ENCODE measurements at regions not wholly inside any gene's neighbourhood (a gene's known extent, or its start where the extent isn't known, plus 50 kb on each side); places are given as distances from the start of the nearest gene placed in this dataset.

DNA sequence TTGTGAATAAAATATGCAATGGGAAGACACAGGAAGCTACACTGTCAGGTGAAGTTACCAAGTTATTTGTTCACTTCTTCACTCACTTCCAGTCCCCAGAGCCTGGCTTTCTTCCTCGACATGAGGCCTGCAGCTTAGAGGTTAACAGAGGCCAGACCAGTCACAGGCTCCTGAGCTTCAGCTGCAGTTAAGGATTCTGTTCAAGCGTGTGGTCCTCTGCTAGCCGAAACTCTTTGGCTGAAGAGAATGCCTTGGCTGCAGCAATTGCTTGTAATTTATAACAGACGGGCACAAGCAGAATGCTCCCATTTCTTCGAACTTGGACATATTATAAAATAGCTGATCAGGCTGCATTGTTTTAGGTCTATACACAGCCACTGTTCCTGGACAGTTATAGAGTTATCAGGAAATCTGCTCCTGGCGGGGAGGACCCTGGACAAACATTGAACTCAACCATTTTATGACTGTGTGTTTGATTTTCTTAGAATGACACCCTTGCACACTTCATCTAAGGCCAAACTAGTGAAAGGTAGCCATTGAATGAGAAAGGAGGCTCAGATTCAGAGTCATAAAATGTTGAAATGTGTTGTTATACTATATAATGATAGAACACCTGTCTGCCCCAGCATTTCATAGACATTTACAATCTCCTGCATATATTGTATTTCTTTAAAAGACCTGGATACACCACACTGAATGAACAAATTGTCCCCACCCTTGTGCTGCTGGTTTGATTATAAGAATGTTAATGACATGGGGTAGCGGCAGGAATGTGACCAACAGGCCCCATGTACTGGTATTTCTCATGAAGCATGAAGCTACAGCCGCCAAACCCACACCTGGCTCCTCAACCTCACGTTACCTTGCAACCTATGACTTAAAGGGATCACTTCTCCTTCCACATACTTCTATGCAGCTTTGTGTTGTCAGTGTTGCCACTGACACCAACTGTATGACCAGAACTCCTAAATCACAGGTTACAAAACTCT lies 153.6 kb downstream of the TDRD15 start:
- TF ChIP-seq, protein P1, sequence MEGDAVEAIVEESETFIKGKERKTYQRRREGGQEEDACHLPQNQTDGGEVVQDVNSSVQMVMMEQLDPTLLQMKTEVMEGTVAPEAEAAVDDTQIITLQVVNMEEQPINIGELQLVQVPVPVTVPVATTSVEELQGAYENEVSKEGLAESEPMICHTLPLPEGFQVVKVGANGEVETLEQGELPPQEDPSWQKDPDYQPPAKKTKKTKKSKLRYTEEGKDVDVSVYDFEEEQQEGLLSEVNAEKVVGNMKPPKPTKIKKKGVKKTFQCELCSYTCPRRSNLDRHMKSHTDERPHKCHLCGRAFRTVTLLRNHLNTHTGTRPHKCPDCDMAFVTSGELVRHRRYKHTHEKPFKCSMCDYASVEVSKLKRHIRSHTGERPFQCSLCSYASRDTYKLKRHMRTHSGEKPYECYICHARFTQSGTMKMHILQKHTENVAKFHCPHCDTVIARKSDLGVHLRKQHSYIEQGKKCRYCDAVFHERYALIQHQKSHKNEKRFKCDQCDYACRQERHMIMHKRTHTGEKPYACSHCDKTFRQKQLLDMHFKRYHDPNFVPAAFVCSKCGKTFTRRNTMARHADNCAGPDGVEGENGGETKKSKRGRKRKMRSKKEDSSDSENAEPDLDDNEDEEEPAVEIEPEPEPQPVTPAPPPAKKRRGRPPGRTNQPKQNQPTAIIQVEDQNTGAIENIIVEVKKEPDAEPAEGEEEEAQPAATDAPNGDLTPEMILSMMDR (IDR thresholded peaks at IDR 0.05; ENCODE audit: low read depth, low read length), result no peak
- no peak for DNase-seq (ENCODE audit: low read depth in 2 of 2)
- no peak overlapping the region for H3K4me3 ChIP-seq (replicated peaks in 1 of 2; ENCODE audit: low read depth in 2 of 2, low read length in 2 of 2)

DNA sequence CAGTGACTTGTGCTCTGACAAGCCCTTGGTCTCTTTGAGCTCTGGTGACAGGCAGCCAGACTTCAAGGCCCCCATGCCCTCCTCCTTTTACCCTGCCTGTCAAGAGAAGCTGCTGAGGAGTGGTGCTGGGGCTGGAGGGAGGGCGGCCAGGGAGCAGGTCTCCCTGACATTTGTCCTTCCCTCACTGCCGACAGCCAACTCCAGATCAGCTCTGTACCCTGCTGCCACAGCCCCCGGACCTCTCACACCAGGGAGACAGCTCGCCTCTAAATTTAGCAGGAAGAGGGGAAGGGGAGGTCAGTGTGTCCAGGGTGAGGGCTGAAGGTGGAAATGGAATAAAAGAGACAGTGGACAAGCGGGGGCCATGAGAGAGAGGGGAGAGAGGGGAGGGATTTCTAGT lies 155.8 kb downstream of the TDRD15 start:
- no peak overlapping the region for H3K4me3 ChIP-seq (replicated peaks in 1 of 2; ENCODE audit: low read depth in 2 of 2, low read length in 2 of 2)
- no peak for DNase-seq (ENCODE audit: low read depth in 2 of 2)
- TF ChIP-seq, protein P1 (IDR thresholded peaks at IDR 0.05; ENCODE audit: low read depth, low read length), result no peak

DNA sequence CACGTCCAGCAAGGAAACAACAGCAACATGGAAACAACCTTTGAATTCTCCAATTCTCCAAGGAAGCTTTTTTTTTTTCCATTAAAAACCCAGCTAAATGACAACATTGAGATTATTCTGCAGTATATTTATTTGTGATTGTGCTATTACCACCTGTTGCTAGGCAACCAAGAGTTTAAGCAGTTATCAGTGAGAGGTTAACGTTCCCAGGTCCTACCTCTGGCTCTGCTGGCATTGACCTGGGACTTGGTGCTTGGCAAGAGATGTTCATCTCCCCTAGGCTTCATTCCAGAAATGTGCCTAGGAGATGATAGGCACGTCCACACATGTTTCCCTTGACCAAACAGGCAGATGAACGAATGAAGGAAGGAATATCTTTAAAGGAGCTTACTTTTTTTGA lies 157.0 kb downstream of the TDRD15 start:
- H3K4me3 ChIP-seq (replicated peaks in 1 of 2; ENCODE audit: low read depth in 2 of 2, low read length in 2 of 2), result no peak overlapping the region
- no peak for DNase-seq (ENCODE audit: low read depth in 2 of 2)
- TF ChIP-seq, protein P1 (IDR thresholded peaks at IDR 0.05; ENCODE audit: low read depth, low read length), result no peak

DNA sequence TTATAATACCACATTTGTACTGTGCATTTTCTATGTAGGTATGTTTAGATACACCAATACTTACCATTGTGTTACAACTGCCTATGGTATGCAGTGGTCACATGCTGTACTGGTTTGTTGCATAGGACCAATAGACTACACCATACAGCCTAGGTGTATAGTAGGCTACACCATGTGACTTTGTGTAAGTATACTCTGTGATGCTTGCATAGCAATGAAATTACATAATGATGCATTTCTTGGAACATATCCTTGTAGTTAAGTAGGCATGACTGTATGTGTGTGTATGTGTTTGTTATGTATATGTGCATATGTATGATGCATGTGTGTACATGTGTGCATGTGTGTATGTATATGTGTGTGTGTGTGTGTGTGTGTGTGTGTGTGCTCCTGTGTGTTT lies 157.6 kb downstream of the TDRD15 start:
- TF ChIP-seq, protein P1 (IDR thresholded peaks at IDR 0.05; ENCODE audit: low read depth, low read length), result no peak
- DNase-seq (ENCODE audit: low read depth in 2 of 2), result no peak
- no peak overlapping the region for H3K4me3 ChIP-seq (replicated peaks in 1 of 2; ENCODE audit: low read depth in 2 of 2, low read length in 2 of 2)

- DNase-seq (ENCODE audit: low read depth in 2 of 2), result no peak
- TF ChIP-seq, protein P1 (IDR thresholded peaks at IDR 0.05; ENCODE audit: low read depth, low read length), result no peak
- no peak overlapping the region for H3K4me3 ChIP-seq (replicated peaks in 1 of 2; ENCODE audit: low read depth in 2 of 2, low read length in 2 of 2)
Observed at GRCh38 chr2:21281791-21282514, 158.2 kb downstream of the TDRD15 start.

DNA sequence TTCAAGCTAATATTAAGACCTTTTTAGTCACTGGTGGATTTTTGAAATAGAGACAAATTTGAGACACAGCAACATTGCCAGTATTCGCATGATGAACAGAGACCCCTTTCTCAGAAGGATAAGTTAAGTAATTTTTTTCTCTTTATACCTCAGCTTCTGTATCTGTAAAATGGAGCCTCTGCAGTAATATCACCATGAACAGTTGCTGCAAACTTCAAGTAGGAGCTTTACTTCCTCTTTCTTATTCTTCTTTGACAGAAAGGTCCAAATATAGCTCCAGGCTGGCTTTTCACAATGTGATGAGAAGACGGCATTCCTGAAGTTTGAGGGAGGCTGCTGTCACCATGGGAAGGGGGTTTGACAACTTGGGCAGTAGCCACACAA lies 158.7 kb downstream of the TDRD15 start:
- no peak overlapping the region for H3K4me3 ChIP-seq (replicated peaks in 1 of 2; ENCODE audit: low read depth in 2 of 2, low read length in 2 of 2)
- DNase-seq (ENCODE audit: low read depth in 2 of 2), result no peak
- TF ChIP-seq, protein P1 (IDR thresholded peaks at IDR 0.05; ENCODE audit: low read depth, low read length), result no peak

Measured in cardiac fibroblast (primary cell).